NCI-H1930 (cell line): ENCODE measurements at regions not wholly inside any gene's neighbourhood (a gene's known extent, or its start where the extent isn't known, plus 50 kb on each side); places are given as distances from the start of the nearest gene placed in this dataset.

Experiments
- DNase-seq, 2 experiments: peaks; one replicate each; lab custom pipeline; 2025; lab: John Stamatoyannopoulos, UW

GRCh38 chr3:106700981-106701380, 676.3 kb upstream of the CCDC54 start:
- DNase-seq = no peak

DNA sequence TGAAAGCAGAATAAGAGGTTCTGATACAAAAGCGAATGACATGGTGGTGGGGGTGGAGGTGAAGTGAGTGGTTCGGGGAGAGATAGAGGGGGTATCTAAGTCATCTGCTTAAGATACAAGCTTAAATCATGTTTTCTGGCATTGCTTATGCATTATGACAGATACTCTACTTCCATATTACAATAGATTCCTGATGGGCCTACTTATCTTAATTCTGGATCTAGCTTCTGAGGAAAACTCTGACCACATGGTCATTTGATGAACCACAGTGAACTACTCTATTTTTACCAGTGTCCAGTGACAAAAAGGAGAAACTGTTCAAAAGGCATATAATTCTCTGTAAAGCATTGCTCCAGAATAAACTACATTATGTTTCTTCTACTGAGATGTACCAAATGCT, 673.7 kb upstream of the CCDC54 start:
- DNase-seq = no peak

DNA sequence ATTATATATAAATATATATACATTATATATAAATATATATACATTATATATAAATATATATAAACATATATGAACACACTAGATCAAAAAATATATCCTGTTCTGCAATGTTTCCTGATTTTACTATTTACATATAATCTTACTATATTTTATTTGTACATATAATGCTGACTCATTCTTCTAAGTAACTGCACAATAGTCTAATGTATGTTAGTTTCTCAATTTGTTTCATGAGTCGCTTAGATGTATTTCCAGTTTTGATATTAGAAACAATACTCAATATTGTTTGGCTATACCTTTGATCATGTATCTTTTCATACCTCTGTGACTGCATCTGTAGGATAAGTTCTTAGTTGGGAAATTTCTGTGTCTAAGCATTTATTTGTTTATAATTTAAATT, 669.9 kb upstream of the CCDC54 start:
- DNase-seq = no peak

GRCh38 chr3:106710596-106710995, 666.6 kb upstream of the CCDC54 start:
- DNase-seq = no peak

- DNase-seq = no peak
Observed at GRCh38 chr3:106711650-106712049, 665.6 kb upstream of the CCDC54 start.

DNA sequence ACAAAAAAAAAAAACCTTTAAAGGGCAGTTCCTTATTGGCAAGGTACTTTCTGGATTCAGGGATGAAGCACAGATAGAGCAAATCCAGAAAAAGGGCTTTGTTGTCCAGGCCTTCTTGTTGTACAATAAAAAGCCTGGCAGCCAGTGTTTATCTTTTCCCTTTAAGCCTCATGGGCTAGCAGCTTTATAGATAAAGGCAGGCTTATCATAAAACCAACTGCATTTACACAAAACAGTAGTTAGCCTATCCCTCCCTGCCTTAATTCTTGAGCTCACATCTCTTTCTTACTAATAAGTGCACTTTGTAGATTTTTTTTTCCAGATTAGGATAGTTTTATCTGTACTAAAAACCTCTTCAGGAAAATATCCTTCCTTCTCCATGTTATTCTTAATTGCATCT, 662.8 kb upstream of the CCDC54 start:
- no peak for DNase-seq

GRCh38 chr3:106715286-106715685, 662.0 kb upstream of the CCDC54 start:
- DNase-seq = no peak

GRCh38 chr3:106717178-106717780, 660.0 kb upstream of the CCDC54 start:
- DNase-seq = no peak

DNA sequence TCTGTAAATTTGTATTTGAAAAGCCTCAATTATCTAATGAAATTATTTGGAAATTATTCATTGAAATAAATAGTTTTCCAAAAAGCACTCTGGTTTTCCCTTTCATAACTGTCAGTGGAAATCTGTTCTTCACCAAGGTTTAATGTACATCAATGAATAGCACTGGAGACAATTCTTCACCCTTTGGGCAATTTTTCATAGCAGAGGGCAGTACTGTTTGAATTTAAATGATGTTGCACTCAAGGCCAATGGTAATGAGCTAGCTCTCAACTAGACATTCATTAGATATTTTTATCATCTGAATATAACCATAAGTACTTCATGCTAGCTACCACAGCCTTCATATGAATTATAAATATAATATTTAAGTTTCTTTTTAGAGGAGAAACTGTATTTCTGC, 658.2 kb upstream of the CCDC54 start:
- no peak for DNase-seq

DNA sequence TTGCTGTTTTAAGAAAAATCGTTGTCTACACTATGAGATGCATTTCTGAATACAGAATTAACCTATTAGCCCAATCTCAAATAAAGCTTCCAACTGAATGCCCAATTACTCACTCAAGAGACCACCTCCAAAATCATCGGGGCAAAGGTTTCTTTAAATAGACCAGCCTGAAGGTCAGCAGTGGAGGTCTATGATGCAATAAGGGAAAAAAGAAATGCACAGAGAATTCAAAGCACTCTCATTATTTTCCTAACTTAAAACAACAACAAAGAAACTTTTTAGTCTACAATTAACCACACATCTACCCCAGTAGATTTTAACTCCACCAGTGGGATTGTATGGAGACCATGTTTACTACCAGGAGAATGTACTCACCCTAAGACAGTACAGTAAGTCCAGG, 657.7 kb upstream of the CCDC54 start:
- no peak for DNase-seq

DNA sequence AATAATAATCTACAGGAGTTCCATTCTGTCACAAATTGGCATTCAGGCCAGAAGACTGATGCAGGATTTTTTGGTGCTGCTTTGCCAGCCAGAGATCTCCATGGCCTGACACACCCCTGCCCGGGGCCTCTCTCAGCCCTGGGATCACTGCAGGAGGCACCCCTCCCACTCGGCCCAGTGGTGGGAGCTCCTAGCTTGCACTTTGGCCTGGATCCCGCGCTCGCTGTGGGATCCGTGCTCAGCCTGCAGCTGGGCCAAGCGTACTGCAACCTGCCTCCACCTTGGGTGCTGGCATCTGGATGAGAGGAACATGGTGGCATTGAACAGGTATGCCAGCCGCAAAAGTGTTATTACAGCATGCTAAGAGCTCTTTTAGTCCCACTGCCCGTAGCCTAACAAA, 656.7 kb upstream of the CCDC54 start:
- DNase-seq = no peak

DNA sequence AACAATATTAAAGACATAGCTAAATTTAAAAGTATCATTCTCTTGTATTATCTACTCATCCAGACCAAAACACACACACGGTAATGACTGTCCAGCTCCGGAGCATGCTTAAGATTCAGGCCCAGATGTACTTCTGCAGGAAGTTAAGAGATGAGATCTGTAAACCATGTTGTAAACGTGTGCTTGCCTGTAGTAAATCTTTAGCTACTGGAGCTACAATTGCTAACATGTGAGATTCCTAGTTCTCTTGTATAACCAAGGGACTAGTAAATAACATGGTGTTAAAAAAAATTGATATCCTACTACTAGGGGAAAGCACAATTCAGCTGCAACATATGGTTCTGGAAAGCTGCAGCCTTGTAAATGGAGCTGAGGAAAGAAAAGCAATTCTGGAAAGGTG, 651.7 kb upstream of the CCDC54 start:
- no peak for DNase-seq

DNA sequence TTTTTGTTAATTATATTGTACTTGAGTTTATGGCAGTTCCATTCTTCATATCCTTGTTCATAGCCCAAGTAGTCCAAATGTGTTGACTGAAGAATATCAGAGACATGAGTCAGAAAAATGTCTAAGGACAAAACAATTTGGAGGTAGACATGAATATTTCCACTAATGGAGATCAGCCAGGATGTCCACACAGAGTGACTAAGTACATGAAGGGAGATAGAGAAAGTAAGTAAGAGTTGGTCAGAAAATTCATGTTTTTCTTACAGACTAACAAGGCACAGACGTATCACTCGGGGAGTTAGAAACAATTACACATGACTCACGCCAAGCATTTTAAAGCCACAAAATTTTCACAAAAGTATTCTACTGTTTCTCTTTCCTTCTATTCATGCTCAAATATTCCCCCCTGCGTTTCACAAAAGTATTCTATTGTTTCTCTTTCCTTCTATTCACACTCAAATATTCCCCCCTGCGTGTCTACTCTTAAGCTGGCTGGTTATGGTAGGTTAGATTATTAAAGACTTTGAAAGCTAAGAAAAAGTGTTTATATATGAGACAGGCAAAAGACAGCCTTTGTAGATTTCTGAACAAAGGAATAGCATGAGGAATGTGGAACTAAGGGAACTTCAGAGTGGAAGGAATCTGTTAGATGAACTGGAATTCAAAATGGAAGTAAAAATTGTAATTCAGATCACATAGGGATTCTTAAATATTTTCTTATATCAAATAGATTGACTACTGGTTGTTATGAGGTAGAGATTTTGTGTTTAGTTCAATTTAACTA, 648.7 kb upstream of the CCDC54 start:
- DNase-seq = no peak

GRCh38 chr3:106729481-106729880, 647.8 kb upstream of the CCDC54 start:
- DNase-seq = no peak

DNA sequence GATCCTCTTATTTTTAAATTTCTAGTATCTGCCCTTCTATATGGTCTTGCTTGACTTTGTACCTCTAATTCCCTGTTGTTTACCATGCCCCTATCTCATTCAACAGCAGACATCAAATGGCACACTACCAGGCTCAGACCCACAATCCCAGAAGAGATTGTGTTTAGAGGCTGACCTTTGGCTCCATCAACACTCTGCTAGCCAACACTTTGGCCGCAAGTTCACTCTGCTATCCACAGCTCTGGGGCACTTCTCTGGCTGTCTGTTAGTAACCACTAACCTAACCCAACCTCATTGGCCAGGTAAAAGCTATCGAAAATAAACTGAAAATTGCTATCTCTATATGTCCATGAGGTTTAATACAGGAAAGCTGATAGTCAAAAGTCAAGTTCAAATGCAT, 646.0 kb upstream of the CCDC54 start:
- no peak for DNase-seq

DNA sequence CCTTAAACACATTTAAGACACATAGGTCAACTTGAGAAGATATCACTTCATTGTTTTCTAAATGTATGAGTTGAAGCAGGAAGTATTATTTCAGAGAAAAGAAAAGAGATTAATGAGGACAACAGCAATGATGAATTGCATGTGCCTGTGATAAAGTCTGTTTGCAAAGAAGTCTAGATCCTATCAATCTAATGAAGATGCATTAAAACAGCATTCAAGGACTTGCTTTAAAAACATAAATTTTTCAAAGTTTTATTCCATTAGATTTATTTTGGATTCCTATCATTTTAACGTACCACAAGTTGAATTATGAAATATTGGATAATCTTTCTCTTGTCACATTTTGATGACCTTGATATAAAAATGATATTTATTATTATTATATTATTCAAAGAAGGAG, 642.5 kb upstream of the CCDC54 start:
- DNase-seq = no peak

DNA sequence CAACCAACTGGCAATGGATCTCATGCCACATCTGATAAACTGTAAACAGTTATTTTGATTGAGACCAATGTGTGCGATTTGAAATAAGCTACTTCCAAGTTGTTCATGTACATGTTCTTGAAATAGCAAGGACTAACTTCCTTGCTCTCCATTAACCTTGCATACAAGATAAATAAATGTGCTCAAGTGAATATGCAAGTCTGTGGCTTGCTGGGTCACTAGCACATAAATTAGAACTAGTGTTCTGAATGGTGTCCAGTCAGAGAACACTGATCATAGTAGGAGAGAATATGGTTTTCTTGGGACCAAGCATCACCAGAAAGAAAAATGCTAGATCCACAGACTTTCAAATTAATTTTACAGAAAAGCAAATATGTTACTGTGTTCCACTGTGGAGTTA, 640.0 kb upstream of the CCDC54 start:
- DNase-seq = no peak

GRCh38 chr3:106740116-106740515, 637.1 kb upstream of the CCDC54 start:
- DNase-seq = no peak

DNA sequence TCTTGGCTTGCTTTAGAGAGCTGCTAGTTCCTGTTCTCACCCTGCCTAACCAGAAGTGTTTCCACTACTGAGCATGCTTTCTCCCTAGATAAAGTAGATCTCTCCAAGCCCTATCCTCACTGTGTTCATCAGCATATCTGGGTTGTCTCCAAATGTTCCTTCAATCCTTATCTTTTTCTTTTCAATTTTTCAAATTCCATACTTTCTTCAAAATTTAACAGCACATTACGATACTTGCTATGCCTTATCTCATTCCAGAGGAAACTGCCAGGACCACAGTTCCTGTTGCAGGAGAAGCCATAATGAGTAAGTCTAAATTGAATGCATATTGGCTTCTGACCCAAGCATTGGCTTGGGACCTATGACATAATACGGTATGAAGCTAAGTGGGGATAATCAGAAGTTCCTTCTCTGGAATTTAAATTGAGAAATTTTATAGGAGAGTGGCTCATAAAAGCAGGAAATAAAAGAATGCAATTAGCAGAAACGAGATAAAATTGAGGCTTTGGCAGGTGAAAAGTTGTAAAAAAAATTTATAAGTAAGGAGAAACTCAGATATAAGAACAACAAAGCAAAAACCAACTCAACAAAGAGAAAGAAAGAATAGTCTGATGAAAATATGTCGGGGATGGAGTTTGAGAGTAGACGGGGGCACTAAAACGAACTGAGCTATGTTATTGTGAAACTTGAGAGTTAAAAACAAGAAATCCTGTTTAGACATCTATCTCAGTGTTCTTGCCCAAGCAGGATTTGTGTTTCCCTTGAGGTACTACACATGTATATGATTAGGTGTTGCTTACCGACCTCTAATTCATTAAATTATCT, 631.7 kb upstream of the CCDC54 start:
- DNase-seq = no peak

DNA sequence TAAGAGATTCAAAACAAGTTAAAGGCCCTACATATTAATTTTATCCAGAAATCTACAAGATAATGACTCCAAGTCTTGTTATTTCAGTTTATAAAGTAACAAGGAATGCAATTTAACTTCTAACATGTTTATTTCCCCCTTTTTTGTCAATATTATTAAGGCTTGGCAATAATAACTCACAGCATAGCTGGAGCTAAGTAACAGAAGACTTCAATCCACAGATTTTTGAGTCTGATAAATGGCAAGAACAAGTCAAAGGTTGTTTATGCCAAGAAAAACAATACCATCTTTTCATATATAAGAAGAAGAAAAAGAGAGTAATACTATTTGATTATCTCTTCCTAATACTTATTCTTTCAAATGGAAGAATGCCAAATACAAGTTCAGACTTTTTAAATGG, 631.0 kb upstream of the CCDC54 start:
- no peak for DNase-seq

DNA sequence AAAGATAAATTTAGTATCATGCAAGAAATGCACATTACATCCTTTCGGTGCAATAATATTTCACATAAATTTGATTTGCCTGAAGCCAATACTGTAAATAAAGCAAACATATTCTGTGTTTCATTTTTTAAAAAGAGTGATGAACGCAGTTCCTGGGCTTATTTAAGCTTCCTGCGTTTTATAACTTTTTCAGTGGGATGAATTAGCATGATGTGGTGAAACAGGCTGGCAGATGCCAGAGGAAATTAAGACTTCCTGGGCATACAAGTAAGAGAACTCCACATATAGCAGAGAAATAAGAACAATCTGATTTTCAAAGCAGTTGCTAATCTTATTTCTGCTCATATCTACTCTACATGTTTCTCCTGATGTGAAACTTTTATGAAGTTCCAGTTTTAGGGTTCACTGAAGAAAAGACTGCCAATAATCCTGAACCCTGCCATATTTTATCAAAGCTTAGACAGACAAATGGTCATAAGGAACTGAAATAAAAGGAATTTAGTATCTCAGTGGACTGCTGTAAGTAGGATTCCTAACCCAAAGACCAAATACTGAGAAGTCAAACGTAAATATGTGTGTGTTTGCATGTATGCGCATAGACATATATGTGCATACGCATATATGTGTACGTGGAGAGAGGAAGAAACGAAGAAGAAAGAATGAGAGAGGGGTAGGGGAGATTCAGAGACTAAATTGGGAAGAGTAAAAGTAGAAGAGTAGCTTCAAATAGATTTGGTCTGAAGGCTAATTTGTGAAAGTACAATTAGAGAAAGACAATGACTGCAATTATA, 628.6 kb upstream of the CCDC54 start:
- DNase-seq = no peak

- DNase-seq = no peak
Observed at GRCh38 chr3:106750092-106750491, 627.1 kb upstream of the CCDC54 start.
